ENCODE measurements at regions not wholly inside any gene's neighbourhood (a gene's known extent, or its start where the extent isn't known, plus 50 kb on each side); places are given as distances from the start of the nearest gene placed in this dataset.
A peak's percentile ranks its signal among the peaks of the same experiment; 100 is the strongest.

DNA sequence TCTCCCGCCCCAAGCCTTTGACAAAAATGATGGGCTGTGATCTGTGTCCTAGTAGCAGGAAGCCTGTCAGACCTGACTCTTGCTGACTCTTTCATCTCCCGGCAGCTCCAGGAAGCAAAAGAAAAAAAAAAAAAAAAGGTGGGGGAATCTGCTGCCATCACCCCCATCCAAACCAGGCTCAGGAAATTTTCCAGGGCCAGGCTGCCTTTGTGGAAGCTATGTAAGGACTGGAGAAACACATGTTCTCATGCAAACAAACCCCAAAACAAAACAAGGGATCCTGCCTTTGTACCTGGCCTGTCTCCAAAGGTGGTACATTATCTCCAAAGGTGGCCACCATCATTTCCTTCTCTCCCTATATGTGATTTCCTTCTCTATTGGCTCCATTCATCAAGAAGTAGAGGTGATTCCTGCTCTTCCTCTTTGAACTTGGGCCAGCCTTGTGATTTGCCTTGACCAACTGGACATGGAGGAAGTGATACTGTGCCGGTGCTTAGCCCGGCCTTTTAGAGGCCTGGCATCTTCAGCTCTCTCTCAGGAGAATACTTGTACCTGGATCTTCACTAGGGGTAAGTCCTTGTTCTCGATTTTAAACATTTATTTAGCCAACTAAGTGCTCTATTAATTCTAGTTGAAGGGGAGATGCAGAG, 192.2 kb upstream of the SVIL start:
- TF ChIP-seq CTCF (IDR thresholded peaks at IDR 0.05; ENCODE audit: unreplicated experiment) = no peak
- Mint-ChIP-seq H3K36me3 (peaks cover 4% of the 10 kb centered on the region), H3K4me1 (peaks cover 51% of the 10 kb centered on the region), H3K4me3 (no peak overlapping the region), H3K27ac (peak overlapping the region; percentile 23), H3K9me3 (peaks cover 8% of the 10 kb centered on the region), H3K27me3 (ENCODE audit: low read depth) (no peaks in the 10 kb centered on the region)
- DNase-seq (ENCODE audit: low spot score in 2 of 2, unreplicated experiment in 2 of 2) = no peak

- H3K27me3 Mint-ChIP-seq (ENCODE audit: low read depth) = no peaks in the 10 kb centered on the region
- no peak for TF ChIP-seq CTCF (IDR thresholded peaks at IDR 0.05; ENCODE audit: unreplicated experiment)
- H3K27ac Mint-ChIP-seq = peak overlapping the region; percentile 43
- peaks cover 4% of the 10 kb centered on the region for H3K36me3 Mint-ChIP-seq
- DNase-seq (ENCODE audit: low spot score in 2 of 2, unreplicated experiment in 2 of 2) = no peak
- no peak overlapping the region for H3K4me3 Mint-ChIP-seq
- H3K9me3 Mint-ChIP-seq = peaks cover 5% of the 10 kb centered on the region
- peaks cover 58% of the 10 kb centered on the region for H3K4me1 Mint-ChIP-seq
Observed at GRCh38 chr10:29826221-29826620, 191.4 kb upstream of the SVIL start.

DNA sequence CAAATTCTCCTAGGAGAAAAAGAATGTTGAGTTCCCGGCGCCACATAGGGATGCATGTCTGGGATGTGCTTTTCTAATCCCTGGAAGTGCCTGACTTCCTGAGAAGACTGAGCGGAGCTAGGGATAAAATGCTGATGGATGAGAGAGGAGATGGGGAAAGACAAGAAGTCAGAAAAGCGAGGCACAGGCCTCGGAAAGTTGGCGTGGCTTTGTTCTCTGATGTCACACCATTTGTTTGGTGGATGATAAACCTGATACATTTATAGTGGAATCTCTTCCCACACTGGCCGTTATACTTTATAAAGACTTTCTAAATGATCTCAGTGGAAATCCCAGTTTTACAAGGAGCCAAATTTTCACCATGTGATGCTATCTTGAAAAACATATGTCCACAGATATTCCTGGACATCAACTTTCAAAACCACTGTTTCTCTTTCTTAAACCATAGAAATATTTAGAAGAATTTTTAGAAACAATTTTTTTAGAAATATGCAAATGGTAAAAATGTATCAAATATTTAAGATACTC, 188.8 kb upstream of the SVIL start:
- Mint-ChIP-seq H3K4me3 (no peak overlapping the region), H3K36me3 (peaks cover 1% of the 10 kb centered on the region), H3K9me3 (no peaks in the 10 kb centered on the region), H3K27ac (peak overlapping the region; percentile 74), H3K4me1 (peaks cover 48% of the 10 kb centered on the region), H3K27me3 (ENCODE audit: low read depth) (no peaks in the 10 kb centered on the region)
- TF ChIP-seq CTCF (IDR thresholded peaks at IDR 0.05; ENCODE audit: unreplicated experiment) = no peak
- no peak for DNase-seq (ENCODE audit: low spot score in 2 of 2, unreplicated experiment in 2 of 2)

DNA sequence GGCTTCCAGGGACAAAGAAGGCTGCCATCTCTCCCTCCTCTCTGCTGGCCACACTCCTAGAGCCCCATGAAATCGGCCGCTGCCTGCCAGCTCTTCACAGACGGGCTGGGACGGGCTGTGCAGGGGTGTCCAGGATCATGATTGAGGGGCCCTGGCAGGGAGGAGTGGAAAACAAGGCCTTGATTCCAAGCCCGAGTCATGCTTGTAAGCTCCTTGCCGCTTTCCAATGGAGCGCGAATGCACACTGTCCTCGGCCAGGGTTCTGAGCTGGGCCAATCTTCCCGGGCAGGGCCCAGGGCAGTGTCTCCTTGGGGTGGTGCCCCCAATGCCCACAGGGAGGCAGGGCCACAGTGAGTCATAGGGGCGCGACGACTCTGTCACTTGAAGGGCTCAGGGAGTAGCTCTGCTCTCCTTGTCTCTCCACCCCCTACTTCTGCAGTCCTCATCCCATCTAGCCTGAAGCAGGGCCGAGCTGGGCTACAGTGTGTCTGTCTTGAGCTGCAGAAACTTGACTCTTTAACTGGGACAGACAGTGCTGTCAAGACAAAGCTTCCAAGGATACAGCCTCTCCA, 186.2 kb upstream of the SVIL start:
- Mint-ChIP-seq H3K9me3 (no peaks in the 10 kb centered on the region), H3K36me3 (no peaks in the 10 kb centered on the region), H3K4me1 (peaks cover 32% of the 10 kb centered on the region), H3K27me3 (ENCODE audit: low read depth) (peaks cover 8% of the 10 kb centered on the region), H3K27ac (no peak overlapping the region), H3K4me3 (no peak overlapping the region)
- no peak for TF ChIP-seq CTCF (IDR thresholded peaks at IDR 0.05; ENCODE audit: unreplicated experiment)
- DNase-seq (ENCODE audit: low spot score in 2 of 2, unreplicated experiment in 2 of 2) = no peak

- no peak for DNase-seq (ENCODE audit: low spot score in 2 of 2, unreplicated experiment in 2 of 2)
- TF ChIP-seq CTCF (IDR thresholded peaks at IDR 0.05; ENCODE audit: unreplicated experiment) = no peak
- H3K4me3 Mint-ChIP-seq = no peak overlapping the region
- peaks cover 18% of the 10 kb centered on the region for H3K27me3 Mint-ChIP-seq (ENCODE audit: low read depth)
- H3K4me1 Mint-ChIP-seq = peaks cover 24% of the 10 kb centered on the region
- no peaks in the 10 kb centered on the region for H3K36me3 Mint-ChIP-seq
- H3K9me3 Mint-ChIP-seq = no peaks in the 10 kb centered on the region
- H3K27ac Mint-ChIP-seq = no peak overlapping the region
Observed at GRCh38 chr10:29816801-29817558, 182.2 kb upstream of the SVIL start.

Data from mesothelial cell of epicardium (in vitro differentiated cells).